Naive thymus-derived CD4-positive, alpha-beta T cell (primary cell): ENCODE measurements at regions not wholly inside any gene's neighbourhood (a gene's known extent, or its start where the extent isn't known, plus 50 kb on each side); places are given as distances from the start of the nearest gene placed in this dataset.
"Not testable (repeated sequence)": the region's sequence is repeated elsewhere in the genome, so short reads cannot be mapped to it uniquely, and the experiment has no call there.

Source experiments
- ATAC-seq: fragments of 150-1000 bp; cut with Tn5 transposase; 2 replicates; pipeline ENCODE4 v1.10.0; 2021; ENCODE audit warnings: mild to moderate bottlenecking, moderate library complexity
- CTCF ChIA-PET: fragments of 350-600 bp; sonication (Branson Sonifier 250); formaldehyde crosslinking; loops from one replicate; lab custom pipeline; 2021; ENCODE audit warnings: antibody characterized with exemption; lab: Charles Lee
- POLR2A ChIA-PET: fragments of 350-600 bp; sonication (Branson Sonifier 250); formaldehyde crosslinking; loops from one replicate; lab custom pipeline; 2021; ENCODE audit warnings: antibody characterized with exemption, inconsistent platforms; lab: Charles Lee
- DNase-seq, 9 donors: peaks; one replicate each; pipeline versions ENCODE4 v3.0.0 to v3.0.0-alpha.2; 2020 to 2022; ENCODE audit warnings: mixed read lengths in 1 of 9
- H3K27ac ChIP-seq: one replicate; pipeline ENCODE4 v1.7.0; 2013; ENCODE audit warnings: mild to moderate bottlenecking, low read depth, low read length, moderate library complexity
- H3K27me3 ChIP-seq, 2 donors: one replicate each; pipeline ENCODE4 v1.7.0; 2013; ENCODE audit warnings: low read length in 2 of 2, mild to moderate bottlenecking in 2 of 2, moderate library complexity in 2 of 2; ENCODE audit not compliant: control insufficient read depth in 2 of 2, insufficient read depth in 2 of 2
- H3K36me3 ChIP-seq, 3 experiments: 1 replicate in 2 of 3; 2 replicates in 1 of 3; pipeline ENCODE4 v1.7.0; 2013; ENCODE audit warnings: low read length in 3 of 3, mild to moderate bottlenecking in 3 of 3, moderate library complexity in 1 of 3; ENCODE audit not compliant: insufficient read depth in 3 of 3, control insufficient read depth in 2 of 3
- H3K4me1 ChIP-seq, 2 donors: one replicate each; pipeline ENCODE4 v1.7.0; 2013; ENCODE audit warnings: low read length in 2 of 2, mild to moderate bottlenecking in 2 of 2, moderate library complexity in 1 of 2; ENCODE audit not compliant: control insufficient read depth in 2 of 2, insufficient read depth in 2 of 2
- H3K4me3 ChIP-seq: 2 replicates; pipeline ENCODE4 v1.7.0; 2013; ENCODE audit warnings: mild to moderate bottlenecking, low read length
- H3K9me3 ChIP-seq, 3 experiments: 1 replicate in 2 of 3; 2 replicates in 1 of 3; pipeline ENCODE4 v1.7.0; 2013; ENCODE audit warnings: low read length in 3 of 3; ENCODE audit not compliant: control insufficient read depth in 2 of 3
- H3K27ac Mint-ChIP-seq, 9 donors: one replicate each; pipeline ENCODE4 v1.8.0; 2020 to 2022; ENCODE audit warnings: mixed read lengths in 9 of 9, mild to moderate bottlenecking in 8 of 9, moderate library complexity in 5 of 9, inconsistent platforms in 2 of 9
- H3K27me3 Mint-ChIP-seq, 5 donors: one replicate each; pipeline ENCODE4 v1.8.0; 2021 to 2022; ENCODE audit warnings: mixed read lengths in 5 of 5, mild to moderate bottlenecking in 1 of 5
- H3K36me3 Mint-ChIP-seq, 5 donors: one replicate each; pipeline ENCODE4 v1.8.0; 2020 to 2022; ENCODE audit warnings: mixed read lengths in 5 of 5, mild to moderate bottlenecking in 3 of 5, inconsistent platforms in 1 of 5
- H3K4me1 Mint-ChIP-seq, 7 donors: one replicate each; pipeline ENCODE4 v1.8.0; 2020 to 2022; ENCODE audit warnings: mixed read lengths in 7 of 7, mild to moderate bottlenecking in 3 of 7, inconsistent platforms in 1 of 7
- H3K4me3 Mint-ChIP-seq, 10 donors: one replicate each; pipeline ENCODE4 v1.8.0; 2020 to 2022; ENCODE audit warnings: mild to moderate bottlenecking in 10 of 10, mixed read lengths in 10 of 10, moderate library complexity in 6 of 10, inconsistent platforms in 2 of 10
- H3K9me3 Mint-ChIP-seq, 11 donors: one replicate each; pipeline ENCODE4 v1.8.0; 2020 to 2022; ENCODE audit warnings: mixed read lengths in 11 of 11, mild to moderate bottlenecking in 4 of 11, inconsistent platforms in 1 of 11, moderate library complexity in 1 of 11
- intact Hi-C, 2 donors: fragments of 100-400 bp; cut with micrococcal nuclease; formaldehyde crosslinking; loops; one replicate each; pipeline ENCODE4 v1.15.1; 2023

DNA sequence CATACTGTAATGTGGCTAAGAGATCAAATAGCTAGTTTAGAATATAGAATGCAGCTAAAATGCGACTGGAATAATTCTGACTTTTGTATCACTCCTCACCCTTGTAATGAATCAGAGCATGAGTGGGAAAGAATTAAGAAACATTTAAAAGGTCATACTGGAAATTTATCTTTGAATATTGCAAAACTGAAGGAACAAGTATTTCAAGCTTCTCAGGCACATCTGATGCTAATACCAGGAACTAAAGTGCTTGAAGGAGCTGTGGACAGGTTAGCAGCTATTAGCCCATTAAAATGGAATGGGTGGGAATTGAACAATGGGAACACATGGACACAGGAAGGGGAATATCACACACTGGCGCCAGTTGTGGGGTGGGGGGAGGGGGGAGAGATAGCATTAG lies 144.2 kb upstream of the ZNF91 start:
- no peaks in the 10 kb centered on the region for H3K4me1 Mint-ChIP-seq
- ChIA-PET CTCF (no interaction called here), POLR2A (no interaction called here)
- ATAC-seq (no peak), DNase-seq (no peak)
- Histone ChIP-seq H3K36me3 (no peaks in the 10 kb centered on the region), H3K27me3 (no peaks in the 10 kb centered on the region), H3K27ac (no peak overlapping the region), H3K9me3 (peaks cover 0 to 2% (median 0%) of the 10 kb centered on the region in 3 experiments), H3K4me1 (no peaks in the 10 kb centered on the region), H3K4me3 (no peak overlapping the region)
- no peak overlapping the region for H3K4me3 Mint-ChIP-seq
- peaks cover 0 to 41% (median 11%) of the 10 kb centered on the region in 11 donors for H3K9me3 Mint-ChIP-seq
- H3K36me3 Mint-ChIP-seq, result no peaks in the 10 kb centered on the region
- intact Hi-C loops, result no loop called here
- peaks cover 0 to 4% (median 0%) of the 10 kb centered on the region in 5 donors for H3K27me3 Mint-ChIP-seq
- H3K27ac Mint-ChIP-seq, result no peak overlapping the region

DNA sequence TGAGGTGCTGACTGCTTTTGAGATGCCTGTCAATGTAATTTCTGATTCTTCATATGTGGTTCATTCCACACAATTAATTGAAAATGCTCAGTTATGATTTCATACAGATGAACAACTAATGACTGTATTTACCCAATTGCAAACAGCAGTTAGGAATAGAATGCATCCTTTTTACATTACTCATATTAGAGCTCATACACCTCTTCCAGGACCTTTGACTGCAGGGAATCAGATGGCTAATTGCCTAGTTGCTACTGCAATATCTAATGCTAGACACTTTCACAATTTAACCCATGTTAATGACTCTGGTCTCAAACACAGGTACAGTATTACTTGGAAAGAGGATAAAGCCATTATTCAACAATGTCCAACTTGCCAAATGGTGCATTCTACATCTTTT lies 141.9 kb upstream of the ZNF91 start:
- not testable (repeated sequence) for ATAC-seq

DNA sequence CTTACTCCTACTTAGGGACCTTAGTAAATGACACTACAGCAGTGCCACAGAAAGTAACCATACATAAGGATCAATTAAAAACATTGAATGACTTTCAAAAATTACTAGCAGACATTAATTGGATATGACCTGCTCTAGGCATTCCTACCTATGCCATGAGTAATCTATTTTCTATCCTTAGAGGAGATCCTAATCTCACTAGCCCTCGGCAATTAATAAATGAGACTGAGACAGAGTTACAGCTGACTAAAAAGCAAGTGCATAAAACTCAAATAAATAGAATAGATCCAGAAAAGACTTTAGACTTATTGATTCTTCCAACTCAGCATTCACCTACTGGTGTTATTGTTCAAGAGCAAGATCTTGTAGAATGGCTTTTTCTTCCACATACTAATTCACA lies 141.1 kb upstream of the ZNF91 start:
- intact Hi-C loops, H3K36me3 ChIP-seq, H3K27ac ChIP-seq, H3K27me3 ChIP-seq, H3K27ac Mint-ChIP-seq, H3K4me1 Mint-ChIP-seq, CTCF ChIA-PET, POLR2A ChIA-PET, H3K36me3 Mint-ChIP-seq, H3K4me1 ChIP-seq, H3K27me3 Mint-ChIP-seq, ATAC-seq, H3K4me3 ChIP-seq, DNase-seq, H3K4me3 Mint-ChIP-seq: not testable (repeated sequence)
- peaks cover 2 to 49% (median 24%) of the 10 kb centered on the region in 11 donors for H3K9me3 Mint-ChIP-seq
- peaks cover 0 to 13% (median 0%) of the 10 kb centered on the region in 3 experiments for H3K9me3 ChIP-seq

More for the DNA sequence above, 141.9 kb upstream of the ZNF91 start:
- H3K9me3 Mint-ChIP-seq, result peaks cover 0 to 47% (median 20%) of the 10 kb centered on the region in 11 donors
- POLR2A ChIA-PET, H3K27ac ChIP-seq, H3K9me3 ChIP-seq, H3K27me3 ChIP-seq, H3K27ac Mint-ChIP-seq, H3K4me3 ChIP-seq, CTCF ChIA-PET, H3K4me3 Mint-ChIP-seq, intact Hi-C loops, H3K4me1 ChIP-seq, H3K36me3 ChIP-seq, H3K4me1 Mint-ChIP-seq, DNase-seq, H3K36me3 Mint-ChIP-seq, H3K27me3 Mint-ChIP-seq: not testable (repeated sequence)

DNA sequence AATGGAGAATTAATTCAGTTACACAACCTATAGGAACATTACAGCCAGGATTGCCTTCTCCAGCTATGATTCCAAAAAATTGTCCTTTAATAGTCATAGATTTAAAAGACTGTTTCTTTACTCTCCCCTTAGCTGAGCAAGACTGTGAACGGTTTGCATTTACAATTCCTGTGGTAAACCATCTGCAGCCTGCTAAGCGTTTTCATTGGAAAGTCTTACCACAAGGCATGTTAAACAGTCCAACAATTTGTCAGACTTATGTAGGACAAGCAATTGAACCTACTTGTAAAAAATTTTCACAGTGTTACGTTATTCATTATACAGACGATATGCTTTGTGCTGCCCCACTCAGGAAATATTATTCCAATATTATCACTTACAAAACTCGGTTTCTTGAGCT lies 140.6 kb upstream of the ZNF91 start:
- POLR2A ChIA-PET, H3K4me3 ChIP-seq, CTCF ChIA-PET, DNase-seq, H3K4me1 Mint-ChIP-seq, ATAC-seq, H3K4me3 Mint-ChIP-seq, H3K36me3 ChIP-seq, H3K27me3 ChIP-seq, H3K4me1 ChIP-seq, H3K36me3 Mint-ChIP-seq, intact Hi-C loops, H3K27ac ChIP-seq, H3K27me3 Mint-ChIP-seq, H3K27ac Mint-ChIP-seq: not testable (repeated sequence)
- H3K9me3 Mint-ChIP-seq, result peaks cover 4 to 49% (median 24%) of the 10 kb centered on the region in 11 donors
- peaks cover 0 to 13% (median 0%) of the 10 kb centered on the region in 3 experiments for H3K9me3 ChIP-seq

DNA sequence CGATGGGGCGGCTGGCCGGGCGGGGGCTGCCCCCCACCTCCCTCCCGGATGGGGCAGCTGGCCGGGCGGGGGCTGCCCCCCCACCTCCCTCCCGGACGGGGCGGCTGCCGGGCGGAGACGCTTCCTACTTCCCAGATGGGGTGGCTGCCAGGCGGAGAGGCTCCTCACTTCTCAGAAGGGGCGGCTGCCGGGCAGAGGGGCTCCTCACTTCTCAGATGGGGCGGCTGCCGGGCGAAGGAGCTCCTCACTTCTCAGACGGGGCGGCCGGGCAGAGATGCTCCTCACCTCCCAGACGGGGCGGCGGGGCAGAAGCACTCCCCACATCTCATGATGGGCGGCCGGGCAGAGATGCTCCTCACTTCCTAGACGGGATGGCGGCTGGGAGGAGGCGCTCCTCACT lies 138.2 kb upstream of the ZNF91 start:
- H3K36me3 Mint-ChIP-seq, H3K27ac Mint-ChIP-seq, H3K4me3 ChIP-seq, CTCF ChIA-PET, H3K27me3 ChIP-seq, H3K27me3 Mint-ChIP-seq, ATAC-seq, intact Hi-C loops, H3K4me1 ChIP-seq, POLR2A ChIA-PET, H3K27ac ChIP-seq, H3K36me3 ChIP-seq, DNase-seq, H3K4me1 Mint-ChIP-seq, H3K4me3 Mint-ChIP-seq: not testable (repeated sequence)
- peaks cover 4 to 72% (median 32%) of the 10 kb centered on the region in 11 donors for H3K9me3 Mint-ChIP-seq
- peaks cover 0 to 20% (median 0%) of the 10 kb centered on the region in 3 experiments for H3K9me3 ChIP-seq

DNA sequence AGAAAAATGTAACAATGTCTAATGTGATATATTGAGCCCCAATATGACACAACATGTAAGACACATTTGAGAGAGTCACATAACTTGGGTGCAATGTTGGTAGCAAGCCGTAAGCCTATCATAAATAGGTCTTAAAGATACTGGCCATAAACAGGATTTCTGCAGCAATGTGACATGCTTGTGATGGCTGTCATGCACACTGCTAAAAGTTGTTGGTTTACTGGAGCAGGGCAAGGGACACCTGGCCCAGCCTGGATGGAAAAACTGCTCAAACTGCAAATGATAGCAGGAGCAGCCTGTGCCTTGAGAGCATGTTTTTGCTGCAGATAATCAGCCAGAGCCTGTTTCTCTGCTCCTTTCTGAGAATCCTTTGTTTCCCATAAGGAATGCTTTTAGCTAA lies 136.7 kb upstream of the ZNF91 start:
- ATAC-seq (no peak), DNase-seq (no peak)
- Histone ChIP-seq H3K27ac (no peak overlapping the region), H3K4me3 (no peak overlapping the region), H3K36me3 (no peaks in the 10 kb centered on the region), H3K9me3 (peaks cover 0 to 27% (median 0%) of the 10 kb centered on the region in 3 experiments), H3K4me1 (no peaks in the 10 kb centered on the region), H3K27me3 (no peaks in the 10 kb centered on the region)
- POLR2A ChIA-PET, result no interaction called here
- Mint-ChIP-seq H3K27ac (no peak overlapping the region), H3K9me3 (peaks cover 8 to 79% (median 34%) of the 10 kb centered on the region in 11 donors), H3K4me3 (no peak overlapping the region), H3K4me1 (no peaks in the 10 kb centered on the region), H3K36me3 (peaks cover 0 to 14% (median 0%) of the 10 kb centered on the region in 5 donors), H3K27me3 (peaks cover 0 to 4% (median 0%) of the 10 kb centered on the region in 5 donors)
- CTCF ChIA-PET, result no interaction called here
- intact Hi-C loops, result no loop called here

DNA sequence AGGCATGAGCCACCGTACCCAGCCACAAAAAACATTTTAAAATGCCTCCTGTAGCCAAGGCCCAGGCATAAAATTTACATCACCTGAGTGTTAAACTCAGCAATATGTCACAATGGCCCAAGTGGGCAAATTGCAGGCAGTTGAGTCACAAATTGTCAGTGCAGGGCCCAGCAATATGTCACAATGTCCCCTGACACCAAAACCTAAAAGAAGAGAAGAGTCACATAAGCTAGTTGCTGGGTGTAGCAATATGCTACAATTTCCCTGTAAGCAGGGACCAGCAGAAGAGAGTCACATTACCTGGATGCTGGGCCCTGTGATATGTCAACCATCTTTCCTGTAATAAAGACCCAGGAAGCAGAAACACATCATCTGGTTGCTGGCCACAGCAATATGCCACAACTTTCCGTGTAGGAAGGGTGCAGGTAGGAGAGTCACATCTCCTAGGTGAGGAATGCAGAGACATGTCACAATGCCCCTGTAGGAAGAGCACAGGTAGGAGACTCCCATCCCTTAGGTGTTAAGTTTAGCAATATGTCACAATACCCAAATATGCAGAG lies 136.0 kb upstream of the ZNF91 start:
- peaks cover 0 to 14% (median 0%) of the 10 kb centered on the region in 5 donors for H3K36me3 Mint-ChIP-seq
- CTCF ChIA-PET, result no interaction called here
- peaks cover 0 to 2% (median 0%) of the 10 kb centered on the region in 5 donors for H3K27me3 Mint-ChIP-seq
- POLR2A ChIA-PET, result no interaction called here
- intact Hi-C loops, result no loop called here
- H3K27me3 ChIP-seq, result no peaks in the 10 kb centered on the region
- peak overlapping the region in 1 of 10 donors; percentile 51 for H3K4me3 Mint-ChIP-seq
- no peak overlapping the region for H3K4me3 ChIP-seq
- no peak overlapping the region for H3K27ac ChIP-seq
- DNase-seq (no peak), ATAC-seq (no peak)
- H3K9me3 ChIP-seq, result peaks cover 0 to 27% (median 0%) of the 10 kb centered on the region in 3 experiments
- no peaks in the 10 kb centered on the region for H3K36me3 ChIP-seq
- peaks cover 8 to 81% (median 30%) of the 10 kb centered on the region in 11 donors for H3K9me3 Mint-ChIP-seq
- H3K4me1 ChIP-seq, result no peaks in the 10 kb centered on the region
- H3K27ac Mint-ChIP-seq, result no peak overlapping the region
- H3K4me1 Mint-ChIP-seq, result no peaks in the 10 kb centered on the region
